DND-41 (cell line): ENCODE measurements at regions not wholly inside any gene's neighbourhood (a gene's known extent, or its start where the extent isn't known, plus 50 kb on each side); places are given as distances from the start of the nearest gene placed in this dataset.

Experiments used
- EZH2 ChIP-seq: IDR thresholded peaks from 3 replicates; pipeline ENCODE4 v1.6.1; 2012; ENCODE audit warnings: borderline replicate concordance, low read depth, mild to moderate bottlenecking, moderate library complexity, low read length, inconsistent platforms; ENCODE audit not compliant: severe bottlenecking
- TF ChIP-seq, protein P1 (sequence below): IDR thresholded peaks from 2 replicates; pipeline ENCODE4 v1.5.1; 2012; ENCODE audit warnings: borderline replicate concordance, low read length, moderate library complexity, mild to moderate bottlenecking; ENCODE audit not compliant: poor library complexity, severe bottlenecking; ENCODE audit errors: extremely low read depth

GRCh38 chr13:74191410-74191809, 57.2 kb upstream of the KLF12 start:
- TF ChIP-seq, protein P1, sequence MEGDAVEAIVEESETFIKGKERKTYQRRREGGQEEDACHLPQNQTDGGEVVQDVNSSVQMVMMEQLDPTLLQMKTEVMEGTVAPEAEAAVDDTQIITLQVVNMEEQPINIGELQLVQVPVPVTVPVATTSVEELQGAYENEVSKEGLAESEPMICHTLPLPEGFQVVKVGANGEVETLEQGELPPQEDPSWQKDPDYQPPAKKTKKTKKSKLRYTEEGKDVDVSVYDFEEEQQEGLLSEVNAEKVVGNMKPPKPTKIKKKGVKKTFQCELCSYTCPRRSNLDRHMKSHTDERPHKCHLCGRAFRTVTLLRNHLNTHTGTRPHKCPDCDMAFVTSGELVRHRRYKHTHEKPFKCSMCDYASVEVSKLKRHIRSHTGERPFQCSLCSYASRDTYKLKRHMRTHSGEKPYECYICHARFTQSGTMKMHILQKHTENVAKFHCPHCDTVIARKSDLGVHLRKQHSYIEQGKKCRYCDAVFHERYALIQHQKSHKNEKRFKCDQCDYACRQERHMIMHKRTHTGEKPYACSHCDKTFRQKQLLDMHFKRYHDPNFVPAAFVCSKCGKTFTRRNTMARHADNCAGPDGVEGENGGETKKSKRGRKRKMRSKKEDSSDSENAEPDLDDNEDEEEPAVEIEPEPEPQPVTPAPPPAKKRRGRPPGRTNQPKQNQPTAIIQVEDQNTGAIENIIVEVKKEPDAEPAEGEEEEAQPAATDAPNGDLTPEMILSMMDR, result no peak
- TF ChIP-seq EZH2, result no peak
